ENCODE measurements at regions not wholly inside any gene's neighbourhood (a gene's known extent, or its start where the extent isn't known, plus 50 kb on each side); places are given as distances from the start of the nearest gene placed in this dataset.
A peak's percentile ranks its signal among the peaks of the same experiment; 100 is the strongest.

DNA sequence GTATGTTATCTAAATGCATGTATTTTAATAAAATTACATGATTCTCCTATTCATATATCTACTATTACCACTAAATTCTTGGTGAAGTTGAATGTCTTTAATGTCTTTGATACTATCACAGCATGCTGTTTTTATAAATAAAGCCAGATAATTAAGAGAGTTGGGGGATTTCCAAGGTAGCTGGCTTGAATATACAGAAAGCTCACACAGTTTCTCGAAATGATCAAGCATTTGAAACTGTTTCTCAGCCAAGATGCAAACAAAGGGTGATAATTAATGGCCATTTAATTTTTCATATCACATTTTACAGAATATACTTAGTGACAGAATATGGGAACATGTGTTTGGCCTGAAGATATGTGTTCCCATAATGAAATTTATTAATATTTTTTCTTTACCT, 145.6 kb upstream of the CDH12 start:
- no peak for DNase-seq (ENCODE audit: low read depth)

DNA sequence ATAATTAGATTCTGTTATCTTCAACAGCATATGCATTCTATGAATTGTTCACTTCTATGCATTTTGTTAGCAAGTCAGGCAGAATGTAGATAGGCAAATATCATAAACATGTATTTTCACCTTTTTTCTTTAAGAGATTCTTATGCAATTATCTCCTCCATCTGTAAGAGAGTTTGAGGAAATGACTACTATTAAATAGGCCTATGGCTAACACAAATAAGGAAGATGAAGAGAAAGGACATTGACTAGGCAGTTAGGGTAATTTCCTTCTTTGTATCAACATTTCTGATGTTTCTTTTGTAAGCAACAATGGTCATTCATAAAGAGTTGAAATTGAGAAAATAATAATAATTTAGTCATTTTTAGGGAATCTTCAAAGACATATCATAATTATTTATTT, 145.2 kb upstream of the CDH12 start:
- DNase-seq (ENCODE audit: low read depth) = no peak

DNA sequence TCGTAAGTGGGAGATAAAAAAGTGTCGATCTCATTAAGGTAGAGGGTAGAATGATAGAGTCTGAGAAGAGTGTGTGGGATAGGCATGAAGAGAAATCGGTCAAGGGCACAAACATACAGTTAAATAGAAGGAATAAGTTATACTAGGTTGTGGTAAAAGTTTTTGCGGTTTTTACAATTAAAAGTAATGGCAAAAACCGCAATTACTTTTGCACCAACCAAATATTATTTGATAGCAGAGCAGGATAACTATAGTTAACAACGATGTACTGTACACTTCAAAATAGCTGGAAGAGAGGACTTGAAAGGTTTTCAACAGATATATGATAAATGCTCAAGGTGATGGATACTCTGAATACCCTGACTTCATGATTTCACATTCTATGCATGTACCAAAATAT, 135.8 kb upstream of the CDH12 start:
- no peak for DNase-seq (ENCODE audit: low read depth)

DNA sequence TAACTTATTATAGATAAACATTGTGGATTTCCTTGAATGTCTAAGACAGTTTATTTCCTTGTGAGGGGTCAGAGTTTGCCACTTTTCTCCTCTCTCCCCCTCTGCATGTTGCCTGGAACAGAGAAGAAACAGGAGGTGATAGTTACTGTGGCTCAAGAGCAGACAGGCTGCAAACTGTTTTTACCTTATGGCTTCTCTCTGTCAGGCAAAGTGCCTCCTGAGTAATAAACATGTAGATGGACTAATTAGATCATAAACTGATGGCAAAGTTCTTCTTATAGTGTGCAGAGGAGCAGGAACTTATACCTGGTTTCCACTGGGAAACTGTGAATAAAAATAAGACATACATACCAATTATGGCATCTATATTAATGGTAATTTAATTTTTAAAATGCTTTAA, 133.1 kb upstream of the CDH12 start:
- DNase-seq (ENCODE audit: low read depth) = no peak

DNA sequence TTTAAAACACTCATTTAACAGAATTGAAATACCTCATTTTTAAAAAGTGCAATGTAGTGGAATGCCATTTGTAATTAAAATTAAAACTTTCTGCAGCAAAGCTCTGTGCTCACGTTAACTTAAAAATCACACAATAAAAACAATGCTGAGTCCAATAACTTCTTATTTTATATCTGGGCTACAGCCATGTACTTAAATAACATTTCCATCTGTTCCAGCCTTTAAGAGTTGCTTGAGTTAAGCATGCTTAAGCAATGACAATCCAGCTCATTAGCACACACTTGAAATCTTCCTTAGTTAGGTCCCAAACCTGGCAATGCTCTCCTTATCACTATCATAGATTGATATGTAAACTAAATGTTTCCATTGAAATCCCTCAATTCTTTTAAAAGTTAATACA, 132.3 kb upstream of the CDH12 start:
- no peak for DNase-seq (ENCODE audit: low read depth)

DNA sequence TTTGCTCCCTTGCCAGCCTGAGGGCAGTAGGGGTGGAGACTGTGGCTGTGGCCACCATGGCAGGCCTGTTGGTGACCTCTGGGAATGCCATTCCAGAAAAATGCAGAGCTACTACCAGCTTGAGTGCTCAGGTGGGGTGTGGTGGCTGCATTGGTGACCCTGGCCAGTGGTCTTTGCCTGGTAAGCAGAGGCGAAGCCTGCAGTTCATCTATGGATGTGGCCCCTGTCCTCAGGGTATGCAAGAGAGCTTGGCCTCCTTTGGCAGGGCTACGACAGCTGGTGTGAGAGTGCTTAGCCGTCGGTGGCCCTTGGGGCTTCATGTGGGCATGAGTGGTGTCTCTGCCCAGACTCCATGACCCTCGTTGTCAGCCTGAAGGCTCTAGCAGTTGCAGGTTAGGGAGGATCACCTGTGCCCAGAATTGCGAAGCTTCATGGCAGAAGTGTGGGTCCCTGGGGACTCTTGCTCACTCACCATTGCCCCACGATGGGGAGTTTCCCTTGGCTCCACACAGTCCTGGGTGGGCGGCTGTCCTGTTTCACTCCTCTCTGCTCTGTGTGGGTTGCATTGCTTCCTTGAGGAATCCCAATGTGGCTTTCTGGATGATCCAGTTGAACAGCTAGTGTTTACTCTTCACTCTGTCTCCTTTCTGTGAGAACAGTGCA, 117.9 kb upstream of the CDH12 start:
- DNase-seq (ENCODE audit: low read depth) = no peak

DNA sequence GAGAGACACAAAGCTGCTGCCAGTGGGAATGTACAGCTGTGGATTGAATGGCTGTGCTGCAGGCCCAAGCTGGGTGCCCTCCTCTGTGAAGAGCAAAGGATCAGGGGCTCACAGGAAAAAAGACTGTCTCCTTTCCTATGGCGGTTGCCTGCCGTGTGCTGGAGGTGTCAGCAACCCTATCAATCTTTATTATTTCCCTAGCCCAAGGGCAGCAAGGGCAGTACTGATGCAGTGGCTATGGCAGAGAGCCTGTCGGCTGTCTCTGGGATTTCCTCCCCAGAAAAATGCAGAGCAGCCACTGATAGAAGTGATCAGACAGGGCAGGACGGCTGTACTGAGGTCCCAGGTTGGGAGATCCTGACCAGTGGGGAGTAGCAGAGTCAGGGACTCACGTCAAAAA, 117.3 kb upstream of the CDH12 start:
- no peak for DNase-seq (ENCODE audit: low read depth)

DNA sequence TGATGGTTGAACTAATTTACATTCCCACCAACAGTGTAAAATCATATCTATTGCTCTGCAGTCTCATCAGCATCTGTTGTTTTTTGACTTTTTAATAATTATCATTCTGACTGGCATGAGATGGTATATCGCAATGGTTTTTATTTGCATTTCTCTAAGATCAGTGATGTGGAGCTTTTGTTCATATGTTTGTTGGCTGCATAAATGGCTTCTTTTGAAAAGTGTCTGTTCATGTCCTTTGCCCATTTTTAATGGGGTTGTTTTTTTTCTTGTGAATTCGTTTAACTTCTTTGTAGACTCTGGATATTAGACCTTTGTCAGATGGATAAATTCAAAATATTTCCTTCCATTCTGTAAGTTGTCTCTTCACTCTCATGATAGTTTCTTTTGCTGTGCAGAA, 115.2 kb upstream of the CDH12 start:
- DNase-seq (ENCODE audit: low read depth) = no peak

DNA sequence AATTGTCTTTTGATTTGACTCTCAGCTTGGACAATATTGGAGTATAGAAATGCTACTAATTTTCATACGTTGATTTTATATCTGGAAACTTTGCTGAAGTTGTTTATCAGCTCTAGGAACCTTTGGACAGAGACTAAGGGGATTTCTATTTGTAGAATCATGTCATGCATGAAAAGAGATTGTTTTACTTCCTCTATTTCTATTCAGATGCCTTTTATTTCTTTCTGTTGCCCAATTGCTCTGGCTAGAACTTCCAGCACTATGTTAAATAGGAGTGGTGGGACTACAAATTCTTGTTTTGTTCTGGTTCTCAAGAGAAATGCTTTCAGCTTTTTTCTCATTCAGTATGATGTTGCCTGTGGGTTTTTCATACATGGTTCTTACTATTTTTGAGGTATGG, 112.8 kb upstream of the CDH12 start:
- DNase-seq (ENCODE audit: low read depth) = no peak

DNA sequence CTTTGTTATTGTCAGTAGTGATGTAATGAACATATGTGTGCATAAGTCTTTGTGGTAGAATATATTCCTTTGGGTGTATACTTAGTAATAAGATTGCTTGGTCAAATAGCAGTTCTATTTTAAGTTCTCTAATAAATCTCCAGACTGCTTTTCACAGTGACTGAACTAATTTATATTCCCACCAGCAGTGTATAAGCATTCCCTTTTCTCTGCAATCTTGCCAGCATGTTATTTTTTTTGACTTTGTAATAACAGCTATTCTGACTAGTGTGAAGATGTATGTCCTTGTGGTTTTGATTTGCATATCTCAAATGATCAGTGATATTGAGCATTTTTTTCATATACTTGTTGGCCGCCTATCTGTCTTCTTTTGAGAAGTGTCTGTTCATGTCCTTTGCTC, 111.5 kb upstream of the CDH12 start:
- no peak for DNase-seq (ENCODE audit: low read depth)

DNA sequence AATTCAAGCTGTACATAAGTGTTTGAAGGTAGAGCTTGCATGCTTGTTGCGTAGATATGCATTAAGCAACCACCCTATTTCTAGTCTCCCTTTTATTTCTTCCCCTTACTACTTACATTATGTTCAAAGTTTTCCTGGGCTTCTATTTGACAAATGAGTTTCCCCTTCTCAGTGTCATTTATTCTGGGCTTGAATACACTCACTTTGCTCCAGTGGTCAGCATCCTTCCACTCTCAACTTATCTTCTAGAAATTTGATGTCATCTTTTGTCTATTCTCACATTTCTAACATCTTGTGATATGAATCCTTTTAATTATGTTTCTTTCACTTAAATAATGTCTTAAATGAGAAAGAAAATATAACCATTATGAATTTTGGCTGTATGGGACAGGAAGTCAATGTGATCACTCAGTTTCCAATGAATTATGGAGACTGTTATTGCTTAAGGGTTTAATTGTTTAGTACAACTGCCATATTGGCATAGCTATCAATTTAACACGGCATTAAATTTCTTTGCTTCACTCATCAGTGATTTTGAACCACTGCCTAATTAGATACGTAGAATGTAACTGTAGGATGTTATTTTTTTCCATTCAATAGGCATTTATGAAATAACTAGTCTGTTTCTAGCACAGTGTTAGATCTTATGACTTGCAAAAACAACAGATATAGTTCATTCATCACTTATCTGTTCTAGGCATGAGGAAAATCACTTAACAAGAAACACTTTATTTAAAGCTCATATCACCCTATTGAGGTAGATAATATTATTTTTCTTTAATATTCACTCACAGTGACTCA, 105.5 kb upstream of the CDH12 start:
- DNase-seq (ENCODE audit: low read depth) = no peak

DNA sequence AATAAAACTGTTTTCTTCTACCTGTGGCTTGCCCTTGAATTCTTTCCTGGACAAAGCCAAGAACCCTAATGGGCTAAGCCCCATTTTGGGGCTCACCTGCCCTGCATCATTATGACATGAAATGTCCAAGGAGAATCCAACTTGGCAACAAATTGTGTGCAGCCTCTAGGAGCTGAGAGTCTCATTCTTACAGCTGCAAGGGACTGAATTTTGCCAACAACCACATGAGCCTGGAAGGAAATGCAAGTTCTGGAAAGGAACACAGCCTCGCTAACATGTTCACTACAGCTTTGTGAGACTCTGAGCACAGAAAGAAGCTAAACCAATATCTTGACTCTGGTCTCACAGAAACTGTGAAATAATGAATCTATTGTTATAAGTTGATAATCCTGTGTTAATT, 94.8 kb upstream of the CDH12 start:
- DNase-seq (ENCODE audit: low read depth) = peak; percentile 24

DNA sequence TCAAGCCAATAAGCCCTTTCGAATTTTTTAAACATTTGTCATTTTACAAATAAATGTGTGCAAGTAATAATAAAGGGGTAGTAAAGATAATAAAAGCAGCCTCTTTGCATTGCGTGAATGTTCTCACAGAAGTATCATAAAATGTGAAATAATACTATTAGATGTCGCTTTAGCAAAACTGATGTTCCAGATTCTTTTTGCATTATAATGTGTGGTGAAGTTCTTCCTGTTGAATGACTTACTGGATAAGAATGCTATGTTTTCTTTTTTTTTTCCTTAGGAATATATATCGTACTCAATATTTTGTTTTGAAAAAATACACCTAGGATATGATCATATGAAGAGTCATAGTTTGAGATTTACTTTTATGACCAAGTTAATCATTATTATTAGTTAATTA, 85.2 kb upstream of the CDH12 start:
- no peak for DNase-seq (ENCODE audit: low read depth)

DNA sequence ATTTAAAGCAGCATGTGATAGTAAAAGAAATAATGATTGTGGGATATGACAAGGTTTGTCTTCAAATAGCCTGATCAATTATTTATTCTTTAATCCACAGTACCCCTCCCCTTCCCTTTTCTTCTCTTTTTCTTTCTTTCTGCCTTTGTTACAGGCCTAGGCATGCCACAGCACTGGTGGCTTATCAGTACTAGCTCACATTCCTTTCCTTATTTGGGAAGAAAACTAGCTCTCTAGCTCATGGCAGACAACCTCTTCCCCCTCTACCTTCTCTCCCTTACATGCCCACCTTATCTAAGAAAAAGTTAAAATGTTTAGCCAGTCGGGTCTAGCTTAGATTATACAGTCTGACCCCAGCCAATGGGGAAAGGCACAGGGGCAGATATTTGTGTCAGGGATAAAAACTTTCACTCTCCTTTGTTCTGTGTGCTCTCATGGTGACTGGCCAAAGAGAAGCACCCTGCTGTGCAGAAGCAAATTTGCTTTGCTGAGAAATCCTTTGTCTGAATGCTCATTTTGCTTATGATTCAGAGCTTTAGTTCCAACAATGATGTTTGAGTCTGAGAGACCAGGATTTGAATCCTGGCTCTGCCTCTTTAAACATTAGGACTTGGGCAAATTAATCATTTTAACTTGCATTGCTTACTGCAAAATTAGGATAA, 75.8 kb upstream of the CDH12 start:
- no peak for DNase-seq (ENCODE audit: low read depth)

DNA sequence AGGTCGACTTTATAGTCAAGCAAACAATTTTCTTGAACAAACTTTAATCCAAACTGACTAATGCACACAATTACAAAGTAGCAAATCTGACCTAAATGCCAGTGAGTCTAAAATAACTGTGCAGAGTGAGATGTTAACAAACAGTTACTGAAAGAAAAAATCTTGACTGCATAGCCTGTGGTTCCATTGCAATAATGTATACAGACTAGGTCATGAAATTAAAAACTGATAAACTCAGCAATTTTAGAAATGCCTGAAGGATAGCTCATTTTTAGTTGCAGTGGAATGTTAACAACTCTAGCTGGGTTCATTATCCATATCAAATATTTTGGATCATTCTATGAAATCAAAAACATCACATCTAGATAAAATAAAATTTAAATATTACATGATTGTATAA, 73.4 kb upstream of the CDH12 start:
- no peak for DNase-seq (ENCODE audit: low read depth)

DNA sequence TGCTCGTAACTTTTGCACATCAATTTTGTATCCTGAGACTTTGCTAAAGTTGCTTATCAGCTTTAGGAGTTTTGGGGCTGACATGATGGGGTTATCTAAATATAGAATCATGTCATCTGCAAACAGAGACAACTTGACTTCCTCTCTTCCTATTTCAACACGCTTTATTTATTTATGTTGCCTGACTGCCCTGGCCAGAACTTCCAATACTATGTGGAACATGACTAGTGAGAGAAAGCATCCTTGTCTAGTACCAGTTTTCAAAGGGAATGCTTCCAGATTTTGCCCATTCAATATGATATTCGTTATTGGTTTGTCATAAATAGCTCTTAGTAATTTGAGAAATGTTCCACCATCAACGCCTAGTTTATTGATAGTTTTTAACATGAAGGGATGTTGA, 65.4 kb upstream of the CDH12 start:
- DNase-seq (ENCODE audit: low read depth) = no peak

DNA sequence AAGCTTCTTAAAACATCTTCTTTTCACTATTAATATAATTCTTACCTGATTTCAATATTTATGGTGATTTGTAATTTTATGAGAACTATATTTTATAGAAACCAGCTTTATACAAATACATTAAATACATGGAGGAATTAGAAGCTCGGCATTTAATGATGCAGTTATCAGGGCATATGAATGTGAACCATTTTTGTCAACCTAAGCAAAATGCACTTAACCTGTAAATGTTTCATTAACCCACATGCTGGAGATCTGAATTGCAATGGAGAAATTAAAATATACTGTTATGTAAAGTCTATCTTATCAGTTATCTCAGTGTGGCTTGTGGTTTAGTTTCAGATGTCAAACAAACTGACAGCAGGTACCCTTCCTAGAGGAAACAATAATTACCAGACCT, 63.2 kb upstream of the CDH12 start:
- DNase-seq (ENCODE audit: low read depth) = no peak

DNA sequence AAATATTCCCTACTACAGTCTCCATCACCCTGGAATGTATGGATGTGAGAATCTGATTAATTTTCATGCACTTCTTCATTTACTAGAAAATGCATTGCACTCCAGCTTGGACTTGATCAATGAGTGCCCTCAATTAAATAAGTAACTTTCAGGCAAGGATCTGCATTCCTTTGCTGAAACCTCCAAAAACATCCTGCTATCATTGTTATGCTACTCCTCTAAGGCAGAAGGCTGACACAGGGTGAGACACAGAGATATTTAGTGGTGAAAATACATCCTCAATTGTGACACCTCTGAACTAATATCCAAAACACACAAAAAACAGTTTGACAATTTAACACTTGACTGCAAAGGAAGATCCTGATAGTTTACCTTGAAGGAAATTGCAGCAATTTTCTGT, 57.9 kb upstream of the CDH12 start:
- no peak for DNase-seq (ENCODE audit: low read depth)

DNA sequence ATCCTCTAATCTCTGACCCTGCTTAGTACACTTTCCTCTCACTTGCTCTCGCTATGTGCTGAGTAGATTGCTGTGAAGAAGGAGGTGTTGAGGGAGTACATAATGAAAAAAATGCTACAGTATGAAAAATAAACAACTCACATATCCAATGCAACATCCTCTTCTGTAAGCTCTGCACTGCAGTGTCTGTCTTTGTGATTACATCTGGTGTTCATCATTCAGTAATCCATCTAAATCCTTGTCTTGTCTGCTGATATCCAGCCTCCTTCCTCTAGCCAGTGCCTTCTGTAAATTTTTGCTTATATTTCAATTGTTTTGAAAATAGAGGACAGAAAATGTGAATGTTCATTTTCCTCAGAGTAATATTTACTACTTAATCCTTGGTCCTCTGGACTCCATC, 57.4 kb upstream of the CDH12 start:
- DNase-seq (ENCODE audit: low read depth) = no peak

DNA sequence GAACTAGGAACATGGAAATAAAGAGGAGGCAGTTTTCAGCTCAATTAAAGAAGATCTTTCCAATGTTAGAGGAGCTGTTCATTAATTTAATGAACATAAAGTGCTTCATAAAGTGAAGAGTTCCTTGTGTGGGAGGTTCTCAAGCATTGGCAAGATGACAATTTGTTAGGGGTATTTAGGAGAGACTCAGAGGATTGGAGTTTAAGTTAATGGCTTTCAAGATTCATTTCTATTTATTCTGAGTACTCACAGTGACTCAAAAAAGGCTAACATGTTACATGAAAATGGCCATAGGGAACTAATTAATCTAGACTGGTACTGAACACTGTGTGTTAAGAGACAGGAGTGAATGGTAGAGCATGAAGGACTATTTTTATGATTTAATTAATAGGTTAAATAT, 55.4 kb upstream of the CDH12 start:
- DNase-seq (ENCODE audit: low read depth) = no peak

DNA sequence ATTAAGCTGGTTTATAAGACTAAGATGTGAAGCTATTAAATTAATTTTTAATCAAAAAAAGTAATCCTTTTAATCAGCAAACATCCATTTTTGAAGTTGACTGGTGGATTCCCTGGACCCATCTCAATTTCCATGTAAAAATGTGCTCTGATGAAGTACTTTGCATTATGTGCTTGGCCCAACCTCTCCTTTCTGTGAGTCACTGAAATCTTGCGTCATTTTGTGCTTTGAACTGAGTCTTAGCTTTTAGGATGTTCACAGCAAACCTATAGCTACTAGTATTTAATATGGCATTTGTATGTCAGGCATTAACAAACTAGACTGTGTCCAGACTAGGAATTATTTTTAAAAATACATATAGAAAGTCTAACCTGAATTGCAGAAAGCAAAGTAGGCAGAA, 55.0 kb upstream of the CDH12 start:
- DNase-seq (ENCODE audit: low read depth) = no peak

Measured in forelimb muscle (tissue), 1 donor.